ENCODE measurements at regions not wholly inside any gene's neighbourhood (a gene's known extent, or its start where the extent isn't known, plus 50 kb on each side); places are given as distances from the start of the nearest gene placed in this dataset. TPM values are rescaled to one million over a fixed set of nuclear protein-coding genes. Genes with fewer than 3 reads are reported as not detected.

- H3K4me3 ChIP-seq (ENCODE audit: insufficient read depth, low read length), result no peak overlapping the region
- H4K20me1 ChIP-seq (ENCODE audit: insufficient read depth, low read length), result no peaks in the 10 kb centered on the region
- H3K36me3 ChIP-seq (ENCODE audit: insufficient read depth, low read length), result no peaks in the 10 kb centered on the region
- H3K4me1 ChIP-seq (ENCODE audit: insufficient read depth, low read length), result no peaks in the 10 kb centered on the region
- H3K4me2 ChIP-seq (ENCODE audit: insufficient read depth, low read length), result no peak overlapping the region
- H2AFZ ChIP-seq (ENCODE audit: low read length), result no peak overlapping the region
- TF ChIP-seq CTCF (IDR thresholded peaks at IDR 0.05; ENCODE audit: extremely low read depth, low read depth, low read length), result no peak
- H3K27me3 ChIP-seq (ENCODE audit: insufficient read depth, low read length), result no peaks in the 10 kb centered on the region
- no peak overlapping the region for H3K27ac ChIP-seq (ENCODE audit: low read depth, low read length)
- H3K79me2 ChIP-seq (ENCODE audit: insufficient read depth, low read length), result no peaks in the 10 kb centered on the region
- no peak for DNase-seq (ENCODE audit: insufficient read length, low spot score, missing footprints)
- H3K9me3 ChIP-seq (ENCODE audit: low read depth, low read length), result no peaks in the 10 kb centered on the region
Measured at GRCh38 chr18:2485983-2486382, 85.3 kb downstream of the METTL4 start.

GRCh38 chr18:2486426-2486825 is 84.9 kb downstream of the METTL4 start:
- H3K27me3 ChIP-seq (ENCODE audit: insufficient read depth, low read length), result no peaks in the 10 kb centered on the region
- no peak overlapping the region for H3K27ac ChIP-seq (ENCODE audit: low read depth, low read length)
- no peaks in the 10 kb centered on the region for H3K9me3 ChIP-seq (ENCODE audit: low read depth, low read length)
- no peaks in the 10 kb centered on the region for H3K36me3 ChIP-seq (ENCODE audit: insufficient read depth, low read length)
- no peak overlapping the region for H3K4me3 ChIP-seq (ENCODE audit: insufficient read depth, low read length)
- H3K4me2 ChIP-seq (ENCODE audit: insufficient read depth, low read length), result no peak overlapping the region
- H3K79me2 ChIP-seq (ENCODE audit: insufficient read depth, low read length), result no peaks in the 10 kb centered on the region
- H3K4me1 ChIP-seq (ENCODE audit: insufficient read depth, low read length), result no peaks in the 10 kb centered on the region
- no peaks in the 10 kb centered on the region for H4K20me1 ChIP-seq (ENCODE audit: insufficient read depth, low read length)
- TF ChIP-seq CTCF (IDR thresholded peaks at IDR 0.05; ENCODE audit: extremely low read depth, low read depth, low read length), result no peak
- peak overlapping the region; percentile 40 for H2AFZ ChIP-seq (ENCODE audit: low read length)
- peak; percentile 50 for DNase-seq (ENCODE audit: insufficient read length, low spot score, missing footprints)

Small RNA genes in the stretch of these regions (small RNA-seq; reads per million reads assigned to genes)
- gene AP005119.1 (not detected), gene COX6CP3 (not detected), gene RN7SKP72 (not detected)

All from osteoblast (primary cell).